GM12878 (cell line): ENCODE measurements at regions not wholly inside any gene's neighbourhood (a gene's known extent, or its start where the extent isn't known, plus 50 kb on each side); places are given as distances from the start of the nearest gene placed in this dataset.

Experiments
- ATAC-seq: fragments of 200-7000 bp; cut with Tn5 transposase; 3 replicates; pipeline ENCODE4 v1.9.1; 2020; ENCODE audit warnings: mild to moderate bottlenecking, moderate library complexity
- BruUV-seq: library from RNA; stranded (reverse); fragments of 400-500 nt; replicated peaks from 2 replicates; lab custom pipeline; 2021; lab: Mats Ljungman, UMichigan
- CTCF ChIA-PET: fragments of 300-600 bp; sonication (Branson Sonifier 250); formaldehyde crosslinking; extraction: SDS; loops from one replicate; lab custom pipeline; 2021; ENCODE audit warnings: inconsistent platforms; lab: Yijun Ruan, JAX
- POLR2A ChIA-PET: fragments of 350-600 bp; formaldehyde crosslinking; extraction: SDS; loops from one replicate; lab custom pipeline; 2021; ENCODE audit warnings: inconsistent platforms; lab: Charles Lee
- RAD21 ChIA-PET: fragments of 300-600 bp; sonication (Branson Sonifier 250); formaldehyde crosslinking; loops from one replicate; lab custom pipeline; 2023; ENCODE audit warnings: antibody characterized with exemption; ENCODE audit not compliant: unreplicated experiment; lab: Charles Lee
- SMC1A ChIA-PET: fragments of 300-600 bp; sonication (Branson Sonifier 250); formaldehyde crosslinking; loops from one replicate; lab custom pipeline; 2023; ENCODE audit not compliant: unreplicated experiment, uncharacterized antibody; lab: Charles Lee
- DNase-seq: peaks from one replicate; pipeline ENCODE4 v3.0.0-alpha.2; 2011; ENCODE audit warnings: low read depth, low spot score
- FAIRE-seq: peaks from 3 replicates; lab custom pipeline; 2011; peaks lifted over from hg19 to GRCh38; lab: Jason Lieb, UNC
- H2AFZ ChIP-seq: 2 replicates; pipeline ENCODE4 v1.6.0; 2011; ENCODE audit warnings: low read depth, low read length, control low read depth; ENCODE audit not compliant: control insufficient read depth
- H3K27ac ChIP-seq: 2 replicates; pipeline ENCODE4 v1.5.1; 2011; ENCODE audit warnings: control low read depth; ENCODE audit not compliant: control insufficient read depth, insufficient read depth
- H3K27me3 ChIP-seq, 2 experiments: replicated peaks in 1 of 2; 2 replicates each; pipeline versions ENCODE4 v1.6.0 to v1.6.1; 2011; ENCODE audit warnings: low read length in 1 of 2; ENCODE audit not compliant: control insufficient read depth in 2 of 2, insufficient read depth in 2 of 2
- H3K36me3 ChIP-seq, 2 experiments: 2 replicates each; pipeline ENCODE4 v1.5.1; 2011; ENCODE audit warnings: low read length in 1 of 2; ENCODE audit not compliant: control insufficient read depth in 2 of 2, insufficient read depth in 2 of 2
- H3K4me1 ChIP-seq: 2 replicates; pipeline ENCODE4 v1.6.1; 2011; ENCODE audit warnings: mild to moderate bottlenecking, low read length, moderate library complexity, mixed read lengths; ENCODE audit not compliant: control insufficient read depth, insufficient read depth
- H3K4me2 ChIP-seq: 2 replicates; pipeline ENCODE4 v1.6.0; 2011; ENCODE audit warnings: control low read depth; ENCODE audit not compliant: control insufficient read depth, insufficient read depth
- H3K4me3 ChIP-seq: fragments of 200-600 bp; sonication (generic); 2 replicates; pipeline ENCODE4 v1.5.1; 2016
- H3K79me2 ChIP-seq: 2 replicates; pipeline ENCODE4 v1.6.0; 2011; ENCODE audit warnings: low read length; ENCODE audit not compliant: control insufficient read depth, insufficient read depth
- H3K9ac ChIP-seq: 2 replicates; pipeline ENCODE4 v1.8.0; 2011; ENCODE audit warnings: low read length, control low read depth, mixed read lengths; ENCODE audit not compliant: control insufficient read depth, insufficient read depth
- H3K9me3 ChIP-seq: replicated peaks from 3 replicates; pipeline ENCODE4 v1.5.1; 2011; ENCODE audit warnings: mild to moderate bottlenecking, low read length; ENCODE audit not compliant: control insufficient read depth, insufficient read depth
- H4K20me1 ChIP-seq: 2 replicates; pipeline ENCODE4 v1.6.0; 2011; ENCODE audit not compliant: control insufficient read depth, insufficient read depth
- BCL3 ChIP-seq: IDR thresholded peaks from 2 replicates; pipeline ENCODE4 v1.6.1; 2011; ENCODE audit warnings: borderline replicate concordance, low read depth, mild to moderate bottlenecking, moderate library complexity, low read length; ENCODE audit not compliant: insufficient read depth, poor library complexity, severe bottlenecking
- E4F1 ChIP-seq: fragments of 450-650 bp; IDR thresholded peaks from 2 replicates; pipeline ENCODE4 v1.6.1; 2018; ENCODE audit warnings: borderline replicate concordance, mild to moderate bottlenecking; ENCODE audit not compliant: partially characterized antibody
- HSF1 ChIP-seq: fragments of 150-350 bp; IDR thresholded peaks from 2 replicates; pipeline ENCODE4 v1.6.1; 2014; ENCODE audit warnings: mild to moderate bottlenecking, low read depth, low read length
- MLLT1 ChIP-seq: fragments of 450-650 bp; IDR thresholded peaks from 2 replicates; pipeline ENCODE4 v1.6.1; 2016; ENCODE audit warnings: mild to moderate bottlenecking
- POU2F2 ChIP-seq: IDR thresholded peaks from 3 replicates; pipeline ENCODE4 v1.6.1; 2011; ENCODE audit warnings: low read depth, mild to moderate bottlenecking, low read length, borderline replicate concordance
- USF1 ChIP-seq: IDR thresholded peaks from 2 replicates; pipeline ENCODE4 v1.6.1; 2011; ENCODE audit warnings: borderline replicate concordance, low read depth, mild to moderate bottlenecking, moderate library complexity, mixed read lengths, low read length; ENCODE audit not compliant: insufficient read depth; ENCODE audit errors: extremely low read length
- WGBS: methylation state at CpG from one replicate; pipeline ENCODE4 v1.1.6; 2016; ENCODE audit warnings: low lambda C conversion rate; ENCODE audit not compliant: insufficient replicate concordance, insufficient coverage; ENCODE audit errors: missing lambda C conversion rate; 5-methylcytosine and 5-hydroxymethylcytosine counted together
- in situ Hi-C: fragments of 300-500 bp; cut with MboI; formaldehyde crosslinking; loops from 9 replicates; pipeline ENCODE4 v1.14.3; 2018; ENCODE audit warnings: mixed read lengths
- intact Hi-C: fragments of 100-400 bp; cut with micrococcal nuclease; formaldehyde crosslinking; loops from one replicate; pipeline ENCODE4 v1.14.2; 2022; ENCODE audit not compliant: unreplicated experiment

GRCh38 chr14:94702629-94703028 lies 67.3 kb downstream of the GSC start:
- RAD21 ChIA-PET, result no interaction called here
- no peak overlapping the region for H2AFZ ChIP-seq
- H3K4me3 ChIP-seq, result no peak overlapping the region
- POLR2A ChIA-PET, result interaction anchor here (0.6 kb wide), 1 partner anchor 237 kb away, joined by 5 read pairs; no protein-coding TSS in a partner anchor
- no peak overlapping the region for H3K4me2 ChIP-seq
- no peak overlapping the region for H3K9ac ChIP-seq
- no peak overlapping the region for H3K27ac ChIP-seq
- no peaks in the 10 kb centered on the region for H3K27me3 ChIP-seq
- no peak for TF ChIP-seq USF1
- TF ChIP-seq MLLT1, result no peak
- H4K20me1 ChIP-seq, result no peaks in the 10 kb centered on the region
- intact Hi-C loops, result no loop called here
- in situ Hi-C loops, result no loop called here
- FAIRE-seq (no peak), ATAC-seq (no peak), DNase-seq (no peak)
- CTCF ChIA-PET, result interaction anchor here (1.3 kb wide), 1 partner anchor 659 kb away, joined by 3 read pairs; no protein-coding TSS in a partner anchor
- no peaks in the 10 kb centered on the region for H3K79me2 ChIP-seq
- 22% methylated on average over 2 of the region's 2 CpGs for WGBS
- no TSS peak for BruUV-seq
- no peaks in the 10 kb centered on the region for H3K4me1 ChIP-seq
- H3K36me3 ChIP-seq, result no peaks in the 10 kb centered on the region
- no peaks in the 10 kb centered on the region for H3K9me3 ChIP-seq
- SMC1A ChIA-PET, result no interaction called here

- ChIA-PET POLR2A (interaction anchor here (0.6 kb wide), 1 partner anchor 238 kb away, joined by 5 read pairs; no protein-coding TSS in a partner anchor), RAD21 (interaction anchor here (0.7 kb wide), 1 partner anchor 13 kb away, joined by 3 read pairs; no protein-coding TSS in a partner anchor), CTCF (interaction anchor here (1.3 kb wide), 1 partner anchor 659 kb away, joined by 3 read pairs; no protein-coding TSS in a partner anchor), SMC1A (no interaction called here)
- in situ Hi-C loops (no loop called here), intact Hi-C loops (no loop called here)
- no peaks in the 10 kb centered on the region for H3K27me3 ChIP-seq
- H3K4me3 ChIP-seq, result no peak overlapping the region
- no peaks in the 10 kb centered on the region for H4K20me1 ChIP-seq
- FAIRE-seq (no peak), ATAC-seq (no peak), DNase-seq (no peak)
- BruUV-seq, result no TSS peak
- H3K79me2 ChIP-seq, result no peaks in the 10 kb centered on the region
- no peaks in the 10 kb centered on the region for H3K4me1 ChIP-seq
- no peak overlapping the region for H2AFZ ChIP-seq
- no peak overlapping the region for H3K4me2 ChIP-seq
- 56% methylated on average over 3 of the region's 3 CpGs for WGBS
- no peak overlapping the region for H3K27ac ChIP-seq
- no peaks in the 10 kb centered on the region for H3K9me3 ChIP-seq
- H3K9ac ChIP-seq, result no peak overlapping the region
- no peaks in the 10 kb centered on the region for H3K36me3 ChIP-seq
- no peak for TF ChIP-seq HSF1
- no peak for TF ChIP-seq POU2F2
- TF ChIP-seq E4F1, result no peak
- no peak for TF ChIP-seq BCL3
Observed at GRCh38 chr14:94701861-94702370, 68.0 kb downstream of the GSC start.
